Hepatocyte (in vitro differentiated cells): ENCODE measurements at regions not wholly inside any gene's neighbourhood (a gene's known extent, or its start where the extent isn't known, plus 50 kb on each side); places are given as distances from the start of the nearest gene placed in this dataset.

ENCODE experiments used
- EZH2 ChIP-seq: fragments of 200-600 bp; sonication (generic); IDR thresholded peaks from 2 replicates; pipeline ENCODE4 v1.6.1; 2016; ENCODE audit warnings: antibody characterized with exemption, mild to moderate bottlenecking, borderline replicate concordance
- EZH2phosphoT487 ChIP-seq: fragments of 200-600 bp; sonication (generic); IDR thresholded peaks from one replicate; pipeline ENCODE4 v1.6.1; 2018; ENCODE audit warnings: antibody characterized with exemption, mild to moderate bottlenecking, low read depth, moderate library complexity; ENCODE audit not compliant: unreplicated experiment, severe bottlenecking
- TF ChIP-seq, protein P1 (sequence below): fragments of 200-600 bp; sonication (generic); IDR thresholded peaks from 2 replicates; pipeline ENCODE4 v1.5.1; 2016; ENCODE audit warnings: antibody characterized with exemption, mild to moderate bottlenecking; ENCODE audit not compliant: poor library complexity

DNA sequence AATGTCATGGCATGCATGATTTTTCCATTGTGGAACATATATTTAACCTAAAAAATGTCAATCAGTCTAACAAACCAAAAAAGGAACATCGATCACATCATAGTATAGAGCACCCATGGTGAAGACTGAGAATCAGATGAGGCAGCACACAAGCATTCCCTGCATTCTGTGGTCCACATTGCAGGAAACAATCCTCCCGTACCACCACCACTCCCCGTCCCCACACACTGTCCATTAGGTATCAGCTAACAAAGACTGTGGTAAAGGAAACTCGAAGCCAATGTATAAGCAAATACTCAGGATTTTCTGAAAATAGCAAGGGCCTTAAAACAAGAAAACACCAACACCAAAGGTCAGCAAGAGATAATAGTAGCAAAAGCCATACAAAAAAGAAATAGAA, 1104.4 kb upstream of the SEMA6A start:
- TF ChIP-seq EZH2phosphoT487 (no peak), EZH2 (no peak)
- TF ChIP-seq, protein P1, sequence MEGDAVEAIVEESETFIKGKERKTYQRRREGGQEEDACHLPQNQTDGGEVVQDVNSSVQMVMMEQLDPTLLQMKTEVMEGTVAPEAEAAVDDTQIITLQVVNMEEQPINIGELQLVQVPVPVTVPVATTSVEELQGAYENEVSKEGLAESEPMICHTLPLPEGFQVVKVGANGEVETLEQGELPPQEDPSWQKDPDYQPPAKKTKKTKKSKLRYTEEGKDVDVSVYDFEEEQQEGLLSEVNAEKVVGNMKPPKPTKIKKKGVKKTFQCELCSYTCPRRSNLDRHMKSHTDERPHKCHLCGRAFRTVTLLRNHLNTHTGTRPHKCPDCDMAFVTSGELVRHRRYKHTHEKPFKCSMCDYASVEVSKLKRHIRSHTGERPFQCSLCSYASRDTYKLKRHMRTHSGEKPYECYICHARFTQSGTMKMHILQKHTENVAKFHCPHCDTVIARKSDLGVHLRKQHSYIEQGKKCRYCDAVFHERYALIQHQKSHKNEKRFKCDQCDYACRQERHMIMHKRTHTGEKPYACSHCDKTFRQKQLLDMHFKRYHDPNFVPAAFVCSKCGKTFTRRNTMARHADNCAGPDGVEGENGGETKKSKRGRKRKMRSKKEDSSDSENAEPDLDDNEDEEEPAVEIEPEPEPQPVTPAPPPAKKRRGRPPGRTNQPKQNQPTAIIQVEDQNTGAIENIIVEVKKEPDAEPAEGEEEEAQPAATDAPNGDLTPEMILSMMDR: no peak
